Transverse colon (tissue), 4 donors: ENCODE measurements at regions not wholly inside any gene's neighbourhood (a gene's known extent, or its start where the extent isn't known, plus 50 kb on each side); places are given as distances from the start of the nearest gene placed in this dataset.

Experiments
- CTCF ChIP-seq, 5 experiments: fragments of 200-600 bp in 3 of 5; fragments of 450-650 bp in 2 of 5; sonication (generic) in 3 of 5; IDR thresholded peaks; 1 replicate in 2 of 5; 2 replicates in 3 of 5; pipeline ENCODE4 v1.5.1; 2016 to 2017; ENCODE audit warnings: antibody characterized with exemption in 5 of 5, inconsistent platforms in 3 of 5, mild to moderate bottlenecking in 2 of 5, moderate library complexity in 1 of 5
- EP300 ChIP-seq: sonication (generic); formaldehyde crosslinking; IDR thresholded peaks from one replicate; pipeline ENCODE4 v1.6.1; 2017; ENCODE audit warnings: antibody characterized with exemption, low read depth
- POLR2A ChIP-seq: fragments of 450-650 bp; IDR thresholded peaks from one replicate; pipeline ENCODE4 v1.6.1; 2016; ENCODE audit warnings: antibody characterized with exemption, mild to moderate bottlenecking, moderate library complexity
- POLR2AphosphoS5 ChIP-seq, 3 donors: sonication (generic); formaldehyde crosslinking; IDR thresholded peaks; one replicate each; pipeline ENCODE4 v1.6.1; 2016; ENCODE audit warnings: antibody characterized with exemption in 3 of 3

- no peak for TF ChIP-seq POLR2AphosphoS5 (IDR thresholded peaks at IDR 0.05)
- TF ChIP-seq POLR2A = no peak
- no peak for TF ChIP-seq CTCF (IDR thresholded peaks at IDR 0.05)
- TF ChIP-seq EP300 = no peak
These were observed 127.5 kb downstream of the TWIST2 start for GRCh38 chr2:238975408-238975807.
